Parathyroid adenoma (tissue), 2 donors: ENCODE measurements at regions not wholly inside any gene's neighbourhood (a gene's known extent, or its start where the extent isn't known, plus 50 kb on each side); places are given as distances from the start of the nearest gene placed in this dataset.

ENCODE experiments used
- H2AFZ ChIP-seq: fragments of 300-600 bp; sonication (generic); one replicate; pipeline ENCODE4 v1.7.0; 2017; ENCODE audit warnings: antibody characterized with exemption, mild to moderate bottlenecking
- H3K27ac ChIP-seq: fragments of 300-600 bp; sonication (generic); one replicate; pipeline ENCODE4 v1.7.0; 2017
- H3K27me3 ChIP-seq: fragments of 300-600 bp; sonication (generic); one replicate; pipeline ENCODE4 v1.7.0; 2017; ENCODE audit warnings: low read length; ENCODE audit not compliant: control insufficient read depth, insufficient read depth
- H3K36me3 ChIP-seq: fragments of 300-600 bp; sonication (generic); one replicate; pipeline ENCODE4 v1.7.0; 2017; ENCODE audit warnings: low read length; ENCODE audit not compliant: control insufficient read depth, insufficient read depth
- H3K4me1 ChIP-seq: fragments of 300-600 bp; sonication (generic); one replicate; pipeline ENCODE4 v1.7.0; 2017; ENCODE audit warnings: control low read depth
- H3K4me2 ChIP-seq: fragments of 300-600 bp; sonication (generic); one replicate; pipeline ENCODE4 v1.7.0; 2017; ENCODE audit warnings: low read length
- H3K4me3 ChIP-seq: fragments of 300-600 bp; sonication (generic); one replicate; pipeline ENCODE4 v1.7.0; 2017; ENCODE audit warnings: low read depth, low read length
- H3K79me2 ChIP-seq: fragments of 300-600 bp; sonication (generic); one replicate; pipeline ENCODE4 v1.7.0; 2017; ENCODE audit warnings: control low read depth
- H3K9ac ChIP-seq: fragments of 300-600 bp; sonication (generic); one replicate; pipeline ENCODE4 v1.7.0; 2017; ENCODE audit warnings: mild to moderate bottlenecking
- H3K9me3 ChIP-seq: fragments of 300-600 bp; sonication (generic); one replicate; pipeline ENCODE4 v1.7.0; 2017; ENCODE audit warnings: low read length; ENCODE audit not compliant: control insufficient read depth
- CTCF ChIP-seq: fragments of 300-600 bp; sonication (generic); IDR thresholded peaks from one replicate; pipeline ENCODE4 v1.7.0; 2017; ENCODE audit warnings: antibody characterized with exemption, mild to moderate bottlenecking
- donor health status: primary hyperparathyroidism.

- TF ChIP-seq CTCF: no peak
- no peak overlapping the region for H3K9ac ChIP-seq
- H3K9me3 ChIP-seq: no peaks in the 10 kb centered on the region
- no peak overlapping the region for H2AFZ ChIP-seq
- H3K27me3 ChIP-seq: no peaks in the 10 kb centered on the region
- H3K4me1 ChIP-seq: no peaks in the 10 kb centered on the region
- no peak overlapping the region for H3K27ac ChIP-seq
- H3K36me3 ChIP-seq: no peaks in the 10 kb centered on the region
- no peak overlapping the region for H3K4me3 ChIP-seq
- H3K4me2 ChIP-seq: no peak overlapping the region
- H3K79me2 ChIP-seq: no peaks in the 10 kb centered on the region
Measured at GRCh38 chr3:78048698-78049097, 1008.8 kb downstream of the ROBO2 start.

- no peak for TF ChIP-seq CTCF
- Histone ChIP-seq H3K9ac (no peak overlapping the region), H3K4me1 (no peaks in the 10 kb centered on the region), H3K9me3 (no peaks in the 10 kb centered on the region), H3K36me3 (no peaks in the 10 kb centered on the region), H3K27ac (no peak overlapping the region), H2AFZ (no peak overlapping the region), H3K27me3 (no peaks in the 10 kb centered on the region), H3K4me2 (no peak overlapping the region), H3K4me3 (no peak overlapping the region), H3K79me2 (no peaks in the 10 kb centered on the region)
Measured at GRCh38 chr3:78049521-78049920, 1009.6 kb downstream of the ROBO2 start.

- H3K4me1 ChIP-seq: no peaks in the 10 kb centered on the region
- H3K4me2 ChIP-seq: no peak overlapping the region
- H3K9ac ChIP-seq: no peak overlapping the region
- H3K79me2 ChIP-seq: no peaks in the 10 kb centered on the region
- no peaks in the 10 kb centered on the region for H3K9me3 ChIP-seq
- no peak for TF ChIP-seq CTCF
- no peak overlapping the region for H2AFZ ChIP-seq
- H3K27ac ChIP-seq: no peak overlapping the region
- no peak overlapping the region for H3K4me3 ChIP-seq
- H3K36me3 ChIP-seq: no peaks in the 10 kb centered on the region
- H3K27me3 ChIP-seq: no peaks in the 10 kb centered on the region
Measured at GRCh38 chr3:78050276-78051065, 1010.6 kb downstream of the ROBO2 start.

GRCh38 chr3:78052746-78053145 is 1012.8 kb downstream of the ROBO2 start:
- Histone ChIP-seq H3K9me3 (no peaks in the 10 kb centered on the region), H3K9ac (no peak overlapping the region), H3K4me2 (no peak overlapping the region), H3K79me2 (no peaks in the 10 kb centered on the region), H3K27ac (no peak overlapping the region), H3K4me1 (no peaks in the 10 kb centered on the region), H3K27me3 (no peaks in the 10 kb centered on the region), H2AFZ (no peak overlapping the region), H3K36me3 (no peaks in the 10 kb centered on the region), H3K4me3 (no peak overlapping the region)
- no peak for TF ChIP-seq CTCF

- TF ChIP-seq CTCF: no peak
- H3K4me2 ChIP-seq: no peak overlapping the region
- no peaks in the 10 kb centered on the region for H3K4me1 ChIP-seq
- no peak overlapping the region for H3K4me3 ChIP-seq
- no peaks in the 10 kb centered on the region for H3K9me3 ChIP-seq
- H3K36me3 ChIP-seq: no peaks in the 10 kb centered on the region
- no peak overlapping the region for H3K9ac ChIP-seq
- H3K79me2 ChIP-seq: no peaks in the 10 kb centered on the region
- H2AFZ ChIP-seq: no peak overlapping the region
- H3K27me3 ChIP-seq: no peaks in the 10 kb centered on the region
- H3K27ac ChIP-seq: no peak overlapping the region
Measured at GRCh38 chr3:78066287-78066686, 1026.4 kb downstream of the ROBO2 start.
